ENCODE measurements at regions not wholly inside any gene's neighbourhood (a gene's known extent, or its start where the extent isn't known, plus 50 kb on each side); places are given as distances from the start of the nearest gene placed in this dataset.

GRCh38 chr20:55406891-55407290 is 598.4 kb downstream of the CBLN4 start:
- Histone ChIP-seq H3K9ac (ENCODE audit: low read depth, low read length, poor library complexity, severe bottlenecking) (no peak overlapping the region), H3K79me2 (ENCODE audit: insufficient read depth, low read length) (no peaks in the 10 kb centered on the region), H4K20me1 (ENCODE audit: insufficient read depth, low read length, poor library complexity, severe bottlenecking) (no peaks in the 10 kb centered on the region), H3K9me2 (replicated peaks; ENCODE audit: low read depth, low read length) (no peaks in the 10 kb centered on the region), H3K4me3 (ENCODE audit: low read length, poor library complexity, severe bottlenecking) (no peak overlapping the region), H3K27me3 (ENCODE audit: insufficient read depth, low read length, poor library complexity, severe bottlenecking) (no peaks in the 10 kb centered on the region), H3K4me1 (ENCODE audit: insufficient read depth, low read length, poor library complexity, severe bottlenecking) (no peaks in the 10 kb centered on the region), H3K9me3 (ENCODE audit: insufficient read depth, low read depth, low read length) (0 out of 2 replicates have a peak, but pooled peaks cover 3% of the 10 kb centered on the region), H3F3A (ENCODE audit: low read depth) (no peaks in the 10 kb centered on the region), H3K36me3 (ENCODE audit: insufficient read depth, low read length) (no peaks in the 10 kb centered on the region), H3K4me2 (ENCODE audit: low read depth, low read length, poor library complexity, severe bottlenecking) (no peak overlapping the region), H2AFZ (ENCODE audit: low read length) (no peak overlapping the region)
- TF ChIP-seq EZH2phosphoT487 (IDR thresholded peaks at IDR 0.05; ENCODE audit: borderline replicate concordance): no peak
- no peak for TF ChIP-seq CTCF (conservative IDR thresholded peaks at IDR 0.05; ENCODE audit: low read length)

- Histone ChIP-seq H3F3A (ENCODE audit: low read depth) (no peaks in the 10 kb centered on the region), H3K36me3 (ENCODE audit: insufficient read depth, low read length) (no peaks in the 10 kb centered on the region), H4K20me1 (ENCODE audit: insufficient read depth, low read length, poor library complexity, severe bottlenecking) (no peaks in the 10 kb centered on the region), H3K9me2 (replicated peaks; ENCODE audit: low read depth, low read length) (no peaks in the 10 kb centered on the region), H3K9ac (ENCODE audit: low read depth, low read length, poor library complexity, severe bottlenecking) (no peak overlapping the region), H3K27me3 (ENCODE audit: insufficient read depth, low read length, poor library complexity, severe bottlenecking) (no peaks in the 10 kb centered on the region), H3K9me3 (ENCODE audit: insufficient read depth, low read depth, low read length) (no peaks in the 10 kb centered on the region), H3K4me3 (ENCODE audit: low read length, poor library complexity, severe bottlenecking) (no peak overlapping the region), H3K4me2 (ENCODE audit: low read depth, low read length, poor library complexity, severe bottlenecking) (no peak overlapping the region), H3K79me2 (ENCODE audit: insufficient read depth, low read length) (no peaks in the 10 kb centered on the region), H3K4me1 (ENCODE audit: insufficient read depth, low read length, poor library complexity, severe bottlenecking) (no peaks in the 10 kb centered on the region), H2AFZ (ENCODE audit: low read length) (no peak overlapping the region)
- TF ChIP-seq EZH2phosphoT487 (IDR thresholded peaks at IDR 0.05; ENCODE audit: borderline replicate concordance) (no peak), CTCF (conservative IDR thresholded peaks at IDR 0.05; ENCODE audit: low read length) (no peak)
Measured at GRCh38 chr20:55394592-55394991, 610.7 kb downstream of the CBLN4 start.

- Histone ChIP-seq H3K4me2 (ENCODE audit: low read depth, low read length, poor library complexity, severe bottlenecking) (no peak overlapping the region), H2AFZ (ENCODE audit: low read length) (no peak overlapping the region), H3F3A (ENCODE audit: low read depth) (no peaks in the 10 kb centered on the region), H3K9me3 (ENCODE audit: insufficient read depth, low read depth, low read length) (no peaks in the 10 kb centered on the region), H3K36me3 (ENCODE audit: insufficient read depth, low read length) (no peaks in the 10 kb centered on the region), H4K20me1 (ENCODE audit: insufficient read depth, low read length, poor library complexity, severe bottlenecking) (no peaks in the 10 kb centered on the region), H3K9ac (ENCODE audit: low read depth, low read length, poor library complexity, severe bottlenecking) (no peak overlapping the region), H3K9me2 (replicated peaks; ENCODE audit: low read depth, low read length) (no peaks in the 10 kb centered on the region), H3K4me3 (ENCODE audit: low read length, poor library complexity, severe bottlenecking) (no peak overlapping the region), H3K4me1 (ENCODE audit: insufficient read depth, low read length, poor library complexity, severe bottlenecking) (no peaks in the 10 kb centered on the region), H3K79me2 (ENCODE audit: insufficient read depth, low read length) (no peaks in the 10 kb centered on the region), H3K27me3 (ENCODE audit: insufficient read depth, low read length, poor library complexity, severe bottlenecking) (no peaks in the 10 kb centered on the region)
- no peak for TF ChIP-seq CTCF (conservative IDR thresholded peaks at IDR 0.05; ENCODE audit: low read length)
- no peak for TF ChIP-seq EZH2phosphoT487 (IDR thresholded peaks at IDR 0.05; ENCODE audit: borderline replicate concordance)
Measured at GRCh38 chr20:55390791-55391190, 614.5 kb downstream of the CBLN4 start.
